ENCODE measurements at regions not wholly inside any gene's neighbourhood (a gene's known extent, or its start where the extent isn't known, plus 50 kb on each side); places are given as distances from the start of the nearest gene placed in this dataset.

DNA sequence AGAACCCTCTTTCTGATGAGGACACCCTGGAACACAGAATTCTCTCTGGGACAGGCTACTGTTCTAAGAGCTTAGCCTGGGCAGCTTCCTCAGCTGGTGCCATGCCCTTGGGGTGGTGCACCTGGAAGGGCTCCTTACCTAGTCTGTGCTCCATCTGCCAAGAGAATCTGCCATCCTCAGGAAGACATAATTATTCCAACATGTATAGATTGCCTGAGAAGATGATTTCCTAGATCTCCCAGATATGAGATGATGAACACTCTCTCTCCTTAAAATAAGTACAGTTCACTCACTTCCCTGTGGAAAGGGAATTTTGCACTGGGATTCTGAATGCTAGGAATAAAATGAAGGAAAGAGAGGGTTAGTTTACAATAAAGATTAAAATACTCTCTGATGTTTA lies 87.6 kb downstream of the NENF start:
- TF ChIP-seq, protein P1, sequence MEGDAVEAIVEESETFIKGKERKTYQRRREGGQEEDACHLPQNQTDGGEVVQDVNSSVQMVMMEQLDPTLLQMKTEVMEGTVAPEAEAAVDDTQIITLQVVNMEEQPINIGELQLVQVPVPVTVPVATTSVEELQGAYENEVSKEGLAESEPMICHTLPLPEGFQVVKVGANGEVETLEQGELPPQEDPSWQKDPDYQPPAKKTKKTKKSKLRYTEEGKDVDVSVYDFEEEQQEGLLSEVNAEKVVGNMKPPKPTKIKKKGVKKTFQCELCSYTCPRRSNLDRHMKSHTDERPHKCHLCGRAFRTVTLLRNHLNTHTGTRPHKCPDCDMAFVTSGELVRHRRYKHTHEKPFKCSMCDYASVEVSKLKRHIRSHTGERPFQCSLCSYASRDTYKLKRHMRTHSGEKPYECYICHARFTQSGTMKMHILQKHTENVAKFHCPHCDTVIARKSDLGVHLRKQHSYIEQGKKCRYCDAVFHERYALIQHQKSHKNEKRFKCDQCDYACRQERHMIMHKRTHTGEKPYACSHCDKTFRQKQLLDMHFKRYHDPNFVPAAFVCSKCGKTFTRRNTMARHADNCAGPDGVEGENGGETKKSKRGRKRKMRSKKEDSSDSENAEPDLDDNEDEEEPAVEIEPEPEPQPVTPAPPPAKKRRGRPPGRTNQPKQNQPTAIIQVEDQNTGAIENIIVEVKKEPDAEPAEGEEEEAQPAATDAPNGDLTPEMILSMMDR (conservative IDR thresholded peaks at IDR 0.05; ENCODE audit: low read depth, low read length) = no peak
- TF ChIP-seq EZH2phosphoT487 (IDR thresholded peaks at IDR 0.05; ENCODE audit: borderline replicate concordance, low read length) = no peak
